NCI-H2227 (cell line): ENCODE measurements at regions not wholly inside any gene's neighbourhood (a gene's known extent, or its start where the extent isn't known, plus 50 kb on each side); places are given as distances from the start of the nearest gene placed in this dataset.
A peak's percentile ranks its signal among the peaks of the same experiment; 100 is the strongest.
"Not testable (repeated sequence)": the region's sequence is repeated elsewhere in the genome, so short reads cannot be mapped to it uniquely, and the experiment has no call there.

Experiments
- DNase-seq: peaks from one replicate; lab custom pipeline; 2025; ENCODE audit not compliant: unreplicated experiment; lab: John Stamatoyannopoulos, UW

GRCh38 chr3:519026-519425, 322.5 kb downstream of the CHL1 start:
- no peak for DNase-seq

GRCh38 chr3:522888-523287, 326.3 kb downstream of the CHL1 start:
- DNase-seq = no peak

- no peak for DNase-seq
Observed at GRCh38 chr3:525415-525814, 328.9 kb downstream of the CHL1 start.

- no peak for DNase-seq
Observed at GRCh38 chr3:535566-536416, 339.2 kb downstream of the CHL1 start.

- no peak for DNase-seq
Observed at GRCh38 chr3:536417-536813, 339.9 kb downstream of the CHL1 start.

GRCh38 chr3:541062-541801, 344.7 kb downstream of the CHL1 start:
- DNase-seq = no peak

GRCh38 chr3:542021-542420, 345.5 kb downstream of the CHL1 start:
- DNase-seq = no peak

GRCh38 chr3:549636-550035, 353.1 kb downstream of the CHL1 start:
- DNase-seq = no peak

GRCh38 chr3:550471-550870, 353.9 kb downstream of the CHL1 start:
- DNase-seq = no peak

GRCh38 chr3:557972-558371, 361.4 kb downstream of the CHL1 start:
- DNase-seq = no peak

- no peak for DNase-seq
Observed at GRCh38 chr3:567488-568185, 371.1 kb downstream of the CHL1 start.

GRCh38 chr3:579529-579928, 383.0 kb downstream of the CHL1 start:
- DNase-seq = not testable (repeated sequence)

GRCh38 chr3:589066-589465, 392.5 kb downstream of the CHL1 start:
- not testable (repeated sequence) for DNase-seq

- not testable (repeated sequence) for DNase-seq
Observed at GRCh38 chr3:597304-597703, 400.7 kb downstream of the CHL1 start.

GRCh38 chr3:597746-598145, 401.2 kb downstream of the CHL1 start:
- DNase-seq = not testable (repeated sequence)

- DNase-seq = not testable (repeated sequence)
Observed at GRCh38 chr3:607480-607879, 410.9 kb downstream of the CHL1 start.

- DNase-seq = no peak
Observed at GRCh38 chr3:621714-622113, 425.2 kb downstream of the CHL1 start.

- DNase-seq = no peak
Observed at GRCh38 chr3:622314-622713, 425.8 kb downstream of the CHL1 start.

GRCh38 chr3:623914-624545, 427.5 kb downstream of the CHL1 start:
- DNase-seq = no peak

- DNase-seq = peak; percentile 29
Observed at GRCh38 chr3:632571-633170, 436.1 kb downstream of the CHL1 start.

- DNase-seq = no peak
Observed at GRCh38 chr3:634511-634910, 437.9 kb downstream of the CHL1 start.
